B cell (primary cell): ENCODE measurements at regions not wholly inside any gene's neighbourhood (a gene's known extent, or its start where the extent isn't known, plus 50 kb on each side); places are given as distances from the start of the nearest gene placed in this dataset.

Experiments
- ATAC-seq: fragments of 200-7000 bp; cut with Tn5 transposase; one replicate; pipeline ENCODE4 v1.10.0; 2021; ENCODE audit warnings: low read depth, mild to moderate bottlenecking, moderate number of reproducible peaks, moderate library complexity
- CTCF ChIA-PET: fragments of 350-600 bp; sonication (Branson Sonifier 250); formaldehyde crosslinking; loops from one replicate; lab custom pipeline; 2021; ENCODE audit warnings: antibody characterized with exemption, inconsistent platforms; lab: Charles Lee
- POLR2A ChIA-PET: fragments of 350-600 bp; sonication (Branson Sonifier 250); formaldehyde crosslinking; loops from one replicate; lab custom pipeline; 2021; ENCODE audit warnings: antibody characterized with exemption; lab: Charles Lee
- DNase-seq: peaks from one replicate; pipeline ENCODE4 v3.0.0; 2013
- H2AFZ ChIP-seq: 2 replicates; pipeline ENCODE4 v1.6.1; 2012; ENCODE audit warnings: mild to moderate bottlenecking, low read depth, low read length; ENCODE audit not compliant: insufficient read depth, poor library complexity, severe bottlenecking
- H3K27ac ChIP-seq, 2 donors: 1 replicate in 1 of 2; 2 replicates in 1 of 2; pipeline ENCODE4 v1.5.1; 2012 to 2013; ENCODE audit warnings: low read length in 2 of 2, mild to moderate bottlenecking in 2 of 2, moderate library complexity in 1 of 2
- H3K27me3 ChIP-seq, 4 experiments: fragments of 200-600 bp in 1 of 4; sonication (generic) in 1 of 4; replicated peaks in 1 of 4; 1 replicate in 2 of 4; 2 replicates in 2 of 4; pipeline versions ENCODE4 v1.6.1 to v1.7.0; 2013 to 2016; ENCODE audit warnings: low read length in 3 of 4, mild to moderate bottlenecking in 2 of 4, mixed read lengths in 1 of 4, moderate library complexity in 1 of 4; ENCODE audit not compliant: insufficient read depth in 4 of 4, control insufficient read depth in 3 of 4; ENCODE audit errors: control extremely low read depth in 1 of 4
- H3K36me3 ChIP-seq, 2 experiments: replicated peaks in 1 of 2; 1 replicate in 1 of 2; 2 replicates in 1 of 2; pipeline versions ENCODE4 v1.6.1 to v1.7.1; 2013; ENCODE audit warnings: low read length in 1 of 2; ENCODE audit not compliant: insufficient read depth in 2 of 2, control insufficient read depth in 1 of 2; ENCODE audit errors: control extremely low read depth in 1 of 2, extremely low read depth in 1 of 2
- H3K4me1 ChIP-seq, 2 donors: fragments of 200-600 bp in 1 of 2; sonication (generic) in 1 of 2; 1 replicate in 1 of 2; 2 replicates in 1 of 2; pipeline versions ENCODE4 v1.5.1 to v1.6.1; 2013 to 2017; ENCODE audit warnings: low read length in 2 of 2; ENCODE audit not compliant: control insufficient read depth in 2 of 2, insufficient read depth in 2 of 2
- H3K4me2 ChIP-seq: replicated peaks from 2 replicates; pipeline ENCODE3; 2012; ENCODE audit warnings: mild to moderate bottlenecking, low read depth, low read length; ENCODE audit not compliant: poor library complexity, severe bottlenecking
- H3K4me3 ChIP-seq, 5 experiments: fragments of 200-600 bp in 1 of 5; sonication (generic) in 1 of 5; 1 replicate in 3 of 5; 2 replicates in 2 of 5; pipeline versions ENCODE4 v1.5.1 to v1.7.0; 2011 to 2016; ENCODE audit warnings: low read length in 4 of 5, mild to moderate bottlenecking in 4 of 5, low read depth in 2 of 5, control low read depth in 1 of 5, moderate library complexity in 1 of 5; ENCODE audit not compliant: insufficient read depth in 1 of 5; ENCODE audit errors: control extremely low read depth in 1 of 5, extremely low read depth in 1 of 5
- H3K79me2 ChIP-seq: fragments of 200-600 bp; sonication (generic); one replicate; pipeline ENCODE4 v1.6.0; 2016; ENCODE audit warnings: low read length; ENCODE audit not compliant: control insufficient read depth, insufficient read depth
- H3K9ac ChIP-seq: fragments of 200-600 bp; sonication (generic); 2 replicates; pipeline ENCODE4 v1.6.1; 2017; ENCODE audit warnings: mild to moderate bottlenecking, low read length, moderate library complexity
- H3K9me3 ChIP-seq, 3 donors: one replicate each; pipeline versions ENCODE4 v1.6.1 to v1.7.1; 2013; ENCODE audit warnings: low read length in 2 of 3; ENCODE audit not compliant: control insufficient read depth in 2 of 3, insufficient read depth in 1 of 3; ENCODE audit errors: control extremely low read depth in 1 of 3
- H4K20me1 ChIP-seq: 2 replicates; pipeline ENCODE4 v1.6.0; 2012; ENCODE audit warnings: mild to moderate bottlenecking, low read length; ENCODE audit not compliant: insufficient read depth, control insufficient read depth, poor library complexity, severe bottlenecking
- H3K27ac Mint-ChIP-seq: one replicate; pipeline ENCODE4 v1.8.0; 2021; ENCODE audit warnings: mixed read lengths
- H3K27me3 Mint-ChIP-seq: one replicate; pipeline ENCODE4 v1.8.0; 2021; ENCODE audit warnings: mixed read lengths
- H3K4me1 Mint-ChIP-seq: one replicate; pipeline ENCODE4 v1.8.0; 2021; ENCODE audit warnings: mixed read lengths
- H3K4me3 Mint-ChIP-seq: one replicate; pipeline ENCODE4 v1.8.0; 2021; ENCODE audit warnings: mixed read lengths
- H3K9me3 Mint-ChIP-seq: one replicate; pipeline ENCODE4 v1.8.0; 2022; ENCODE audit warnings: mixed read lengths; ENCODE audit not compliant: insufficient read depth
- CTCF ChIP-seq: fragments of 200-600 bp; IDR thresholded peaks from one replicate; pipeline ENCODE4 v1.8.0; 2022; ENCODE audit warnings: antibody characterized with exemption, mild to moderate bottlenecking
- EZH2 ChIP-seq: IDR thresholded peaks from 2 replicates; pipeline ENCODE4 v1.6.1; 2012; ENCODE audit warnings: borderline replicate concordance, low read depth, mild to moderate bottlenecking, moderate library complexity, low read length; ENCODE audit not compliant: insufficient read depth, poor library complexity, severe bottlenecking
- WGBS: methylation state at CpG from one replicate; pipeline ENCODE4 v1.1.5; 2013; ENCODE audit warnings: missing lambda C conversion rate; ENCODE audit not compliant: insufficient coverage; 5-methylcytosine and 5-hydroxymethylcytosine counted together
- intact Hi-C: fragments of 100-400 bp; cut with micrococcal nuclease; formaldehyde crosslinking; loops from one replicate; pipeline ENCODE4 v1.10.0; 2022

GRCh38 chr18:75730249-75730648, 302.7 kb upstream of the SMIM21 start:
- H3K27ac Mint-ChIP-seq: no peak overlapping the region
- POLR2A ChIA-PET: no interaction called here

GRCh38 chr18:75728621-75729020, 301.1 kb upstream of the SMIM21 start:
- Histone ChIP-seq H3K4me3 (no peak overlapping the region), H4K20me1 (no peaks in the 10 kb centered on the region), H3K9ac (no peak overlapping the region), H3K4me1 (no peaks in the 10 kb centered on the region), H3K79me2 (no peaks in the 10 kb centered on the region), H3K9me3 (no peaks in the 10 kb centered on the region), H3K27ac (no peak overlapping the region), H2AFZ (no peak overlapping the region), H3K27me3 (no peaks in the 10 kb centered on the region), H3K4me2 (no peak overlapping the region), H3K36me3 (no peaks in the 10 kb centered on the region)
- Mint-ChIP-seq H3K27ac (no peak overlapping the region), H3K4me1 (no peaks in the 10 kb centered on the region), H3K4me3 (no peak overlapping the region), H3K9me3 (no peaks in the 10 kb centered on the region), H3K27me3 (peaks cover 3% of the 10 kb centered on the region)
- no peak for TF ChIP-seq CTCF
- TF ChIP-seq EZH2: no peak
- ATAC-seq (no peak), DNase-seq (no peak)
- POLR2A ChIA-PET: no interaction called here
- CTCF ChIA-PET: no interaction called here
- intact Hi-C loops: loop anchor here (5.0 kb wide), 1 partner anchor 1076 kb away; no protein-coding TSS in a partner anchor
- 84% methylated on average over 4 of the region's 7 CpGs for WGBS

More at GRCh38 chr18:75730249-75730648, 302.7 kb upstream of the SMIM21 start:
- TF ChIP-seq CTCF (no peak), EZH2 (no peak)
- CTCF ChIA-PET: interaction anchor here (1.4 kb wide), 1 partner anchor 1079 kb away, joined by 3 read pairs; no protein-coding TSS in a partner anchor
- Mint-ChIP-seq H3K4me1 (no peaks in the 10 kb centered on the region), H3K27me3 (peaks cover 3% of the 10 kb centered on the region), H3K9me3 (peaks cover 5% of the 10 kb centered on the region), H3K4me3 (no peak overlapping the region)
- Histone ChIP-seq H3K4me1 (no peaks in the 10 kb centered on the region), H3K27me3 (no peaks in the 10 kb centered on the region), H2AFZ (no peak overlapping the region), H4K20me1 (no peaks in the 10 kb centered on the region), H3K79me2 (no peaks in the 10 kb centered on the region), H3K9ac (no peak overlapping the region), H3K27ac (no peak overlapping the region), H3K36me3 (no peaks in the 10 kb centered on the region), H3K9me3 (no peaks in the 10 kb centered on the region), H3K4me3 (no peak overlapping the region), H3K4me2 (no peak overlapping the region)
- ATAC-seq: no peak
- WGBS: 80% methylated on average over 1 of the region's 5 CpGs
- DNase-seq: no peak
- intact Hi-C loops: no loop called here
